MM.1S (cell line): ENCODE measurements at regions not wholly inside any gene's neighbourhood (a gene's known extent, or its start where the extent isn't known, plus 50 kb on each side); places are given as distances from the start of the nearest gene placed in this dataset.

Experiments used
- EZH2phosphoT487 ChIP-seq: fragments of 300-600 bp; sonication (generic); IDR thresholded peaks from 2 replicates; pipeline ENCODE4 v1.6.1; 2018; ENCODE audit warnings: antibody characterized with exemption, low read length
- TF ChIP-seq, protein P1 (sequence below): fragments of 300-600 bp; sonication (generic); IDR thresholded peaks from 2 replicates; pipeline ENCODE4 v1.5.1; 2016; ENCODE audit warnings: antibody characterized with exemption, low read length, mixed read lengths

DNA sequence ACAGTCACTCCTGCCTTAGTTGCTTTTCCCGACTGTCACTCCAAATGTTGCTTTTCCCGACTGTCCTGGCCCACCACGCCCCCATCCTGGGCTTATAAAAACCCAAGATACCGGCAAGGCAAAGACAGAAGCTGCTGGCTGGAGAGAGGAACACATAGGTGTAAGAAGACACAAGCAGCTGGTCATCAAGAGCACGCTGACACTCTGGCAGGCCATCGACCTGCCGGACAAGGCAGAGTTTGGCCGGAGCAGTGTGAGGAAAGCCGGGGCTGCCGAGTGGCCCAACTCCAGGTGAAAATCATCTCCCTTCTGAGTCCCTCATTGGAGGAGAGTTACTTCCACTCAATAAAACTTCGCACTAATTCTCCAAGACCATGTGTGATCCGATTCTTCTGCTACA, 349.5 kb downstream of the SLITRK1 start:
- TF ChIP-seq, protein P1, sequence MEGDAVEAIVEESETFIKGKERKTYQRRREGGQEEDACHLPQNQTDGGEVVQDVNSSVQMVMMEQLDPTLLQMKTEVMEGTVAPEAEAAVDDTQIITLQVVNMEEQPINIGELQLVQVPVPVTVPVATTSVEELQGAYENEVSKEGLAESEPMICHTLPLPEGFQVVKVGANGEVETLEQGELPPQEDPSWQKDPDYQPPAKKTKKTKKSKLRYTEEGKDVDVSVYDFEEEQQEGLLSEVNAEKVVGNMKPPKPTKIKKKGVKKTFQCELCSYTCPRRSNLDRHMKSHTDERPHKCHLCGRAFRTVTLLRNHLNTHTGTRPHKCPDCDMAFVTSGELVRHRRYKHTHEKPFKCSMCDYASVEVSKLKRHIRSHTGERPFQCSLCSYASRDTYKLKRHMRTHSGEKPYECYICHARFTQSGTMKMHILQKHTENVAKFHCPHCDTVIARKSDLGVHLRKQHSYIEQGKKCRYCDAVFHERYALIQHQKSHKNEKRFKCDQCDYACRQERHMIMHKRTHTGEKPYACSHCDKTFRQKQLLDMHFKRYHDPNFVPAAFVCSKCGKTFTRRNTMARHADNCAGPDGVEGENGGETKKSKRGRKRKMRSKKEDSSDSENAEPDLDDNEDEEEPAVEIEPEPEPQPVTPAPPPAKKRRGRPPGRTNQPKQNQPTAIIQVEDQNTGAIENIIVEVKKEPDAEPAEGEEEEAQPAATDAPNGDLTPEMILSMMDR: no peak
- TF ChIP-seq EZH2phosphoT487: no peak
